Hindlimb muscle (tissue), 1 donor: ENCODE measurements at regions not wholly inside any gene's neighbourhood (a gene's known extent, or its start where the extent isn't known, plus 50 kb on each side); places are given as distances from the start of the nearest gene placed in this dataset.

Source experiments
- DNase-seq: peaks from one replicate; pipeline ENCODE4 v3.0.0-alpha.2; 2013

GRCh38 chrY:11293392-11293791, 1407.6 kb upstream of the USP9Y start:
- DNase-seq = no peak

- DNase-seq = peak; percentile 0
Observed at GRCh38 chrY:11334151-11334550, 1366.9 kb upstream of the USP9Y start.
